Mucosa of rectum (tissue), 2 donors: ENCODE measurements at regions not wholly inside any gene's neighbourhood (a gene's known extent, or its start where the extent isn't known, plus 50 kb on each side); places are given as distances from the start of the nearest gene placed in this dataset.

Experiments
- H3K27ac ChIP-seq, 2 donors: one replicate each; pipeline ENCODE4 v1.7.0; 2013; ENCODE audit warnings: inconsistent platforms in 2 of 2, low read depth in 2 of 2, low read length in 2 of 2
- H3K27me3 ChIP-seq, 2 donors: one replicate each; pipeline ENCODE4 v1.7.0; 2013; ENCODE audit warnings: low read length in 2 of 2; ENCODE audit not compliant: control insufficient read depth in 2 of 2, insufficient read depth in 2 of 2
- H3K36me3 ChIP-seq, 2 donors: one replicate each; pipeline ENCODE4 v1.7.0; 2013; ENCODE audit warnings: low read length in 2 of 2; ENCODE audit not compliant: control insufficient read depth in 2 of 2, insufficient read depth in 2 of 2
- H3K4me1 ChIP-seq, 2 donors: one replicate each; pipeline ENCODE4 v1.7.0; 2013; ENCODE audit warnings: low read length in 2 of 2, mild to moderate bottlenecking in 1 of 2; ENCODE audit not compliant: control insufficient read depth in 2 of 2, insufficient read depth in 2 of 2
- H3K4me3 ChIP-seq, 2 donors: one replicate each; pipeline ENCODE4 v1.7.0; 2013; ENCODE audit warnings: low read length in 2 of 2
- H3K9ac ChIP-seq, 2 donors: one replicate each; pipeline ENCODE4 v1.7.0; 2013; ENCODE audit warnings: low read length in 2 of 2, low read depth in 1 of 2, mild to moderate bottlenecking in 1 of 2
- H3K9me3 ChIP-seq, 2 donors: one replicate each; pipeline ENCODE4 v1.7.0; 2013; ENCODE audit warnings: low read length in 2 of 2; ENCODE audit not compliant: control insufficient read depth in 2 of 2
- donor health status: healthy.
- donor health status: Normal muscosa, but diverticular disease.

- Histone ChIP-seq H3K27me3 (no peaks in the 10 kb centered on the region), H3K9ac (peak overlapping the region in 1 of 2 donors; percentile 5), H3K27ac (peak overlapping the region in 1 of 2 donors; percentile 40), H3K4me3 (no peak overlapping the region), H3K9me3 (no peaks in the 10 kb centered on the region), H3K36me3 (peaks cover 2 to 3% of the 10 kb centered on the region in 2 donors), H3K4me1 (peaks cover 28 to 35% of the 10 kb centered on the region in 2 donors)
Measured at GRCh38 chr19:34305221-34306083, 51.1 kb downstream of the GARRE1 start.

DNA sequence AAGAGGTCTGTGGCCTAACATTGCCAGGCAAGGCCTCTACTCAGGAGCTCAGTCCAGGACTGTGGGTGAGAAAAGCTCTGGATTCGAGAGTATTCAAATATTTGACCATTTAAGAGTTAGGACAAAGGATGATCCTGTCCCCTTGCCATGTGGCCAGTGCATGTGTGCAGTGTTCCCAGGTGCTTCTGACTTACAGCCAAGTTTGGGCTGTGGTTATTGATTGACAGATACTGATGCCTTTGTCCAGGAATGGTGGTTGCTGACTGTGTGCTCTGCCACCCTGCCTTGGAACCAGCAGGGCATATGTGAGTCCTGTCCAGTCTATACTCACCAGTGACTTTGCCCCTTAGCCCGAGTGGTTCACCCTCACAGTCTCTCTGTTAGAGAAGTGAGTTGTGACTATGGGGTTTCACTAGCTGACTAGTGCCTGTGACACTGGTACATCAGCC, 51.9 kb downstream of the GARRE1 start:
- Histone ChIP-seq H3K27ac (peak overlapping the region; percentile 40 to 59), H3K36me3 (peaks cover 2 to 3% of the 10 kb centered on the region in 2 donors), H3K9me3 (no peaks in the 10 kb centered on the region), H3K4me3 (no peak overlapping the region), H3K4me1 (peaks cover 28 to 35% of the 10 kb centered on the region in 2 donors), H3K9ac (peak overlapping the region in 1 of 2 donors; percentile 5), H3K27me3 (no peaks in the 10 kb centered on the region)

- peaks cover 27 to 37% of the 10 kb centered on the region in 2 donors for H3K4me1 ChIP-seq
- H3K27ac ChIP-seq: peak overlapping the region; percentile 40 to 59
- peaks cover 2 to 3% of the 10 kb centered on the region in 2 donors for H3K36me3 ChIP-seq
- no peaks in the 10 kb centered on the region for H3K27me3 ChIP-seq
- H3K9me3 ChIP-seq: no peaks in the 10 kb centered on the region
- H3K4me3 ChIP-seq: no peak overlapping the region
- peak overlapping the region; percentile 5 to 10 for H3K9ac ChIP-seq
Measured at GRCh38 chr19:34306824-34307223, 52.5 kb downstream of the GARRE1 start.

DNA sequence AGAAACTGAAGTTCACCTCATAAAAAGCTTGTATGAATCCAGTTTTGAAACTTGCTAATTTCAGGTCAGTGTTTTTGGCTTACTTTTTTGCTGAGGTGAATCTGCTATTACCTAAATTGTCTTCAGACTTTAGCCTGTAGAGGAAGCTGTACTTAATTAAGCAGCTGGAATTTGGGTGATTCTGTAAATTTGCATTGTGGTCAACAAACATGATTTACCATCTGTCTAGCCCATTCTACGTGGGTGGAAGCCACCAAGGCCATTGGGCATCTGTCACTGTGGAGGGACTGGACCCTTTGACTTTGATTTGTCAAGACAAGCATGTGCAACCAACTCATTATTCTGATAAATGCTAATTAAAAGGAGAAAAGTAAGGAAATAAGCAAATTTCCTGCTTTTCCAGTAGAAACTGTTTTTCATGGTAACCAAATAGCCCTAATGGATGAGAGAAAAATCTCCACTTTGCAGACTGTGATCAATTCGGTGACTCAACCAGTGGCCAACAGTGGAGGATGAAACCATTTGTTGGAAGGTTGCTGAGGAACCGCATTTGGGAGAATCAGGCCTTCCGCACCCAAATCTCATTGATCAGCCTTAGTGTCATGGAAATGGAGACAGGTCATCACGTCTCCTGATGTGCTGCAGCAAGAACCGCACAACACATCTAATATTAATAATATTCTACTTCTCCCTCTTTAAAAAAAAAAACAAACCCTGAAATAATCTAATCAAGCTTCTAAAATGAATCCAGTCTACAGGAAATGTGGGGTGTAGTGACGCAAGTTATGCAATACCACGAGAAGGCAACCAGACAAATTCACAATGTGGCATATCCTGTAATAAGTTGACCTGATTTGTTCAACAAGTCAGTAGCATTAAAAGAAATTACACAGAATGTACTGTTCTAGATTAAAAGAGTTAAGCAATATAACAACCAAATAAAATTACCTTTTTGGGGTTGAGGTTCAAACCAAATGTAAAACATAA, 54.3 kb downstream of the GARRE1 start:
- Histone ChIP-seq H3K36me3 (peaks cover 2 to 3% of the 10 kb centered on the region in 2 donors), H3K9me3 (no peaks in the 10 kb centered on the region), H3K9ac (no peak overlapping the region), H3K4me3 (no peak overlapping the region), H3K4me1 (peaks cover 24 to 47% of the 10 kb centered on the region in 2 donors), H3K27me3 (no peaks in the 10 kb centered on the region), H3K27ac (peak overlapping the region in 1 of 2 donors; percentile 39)

DNA sequence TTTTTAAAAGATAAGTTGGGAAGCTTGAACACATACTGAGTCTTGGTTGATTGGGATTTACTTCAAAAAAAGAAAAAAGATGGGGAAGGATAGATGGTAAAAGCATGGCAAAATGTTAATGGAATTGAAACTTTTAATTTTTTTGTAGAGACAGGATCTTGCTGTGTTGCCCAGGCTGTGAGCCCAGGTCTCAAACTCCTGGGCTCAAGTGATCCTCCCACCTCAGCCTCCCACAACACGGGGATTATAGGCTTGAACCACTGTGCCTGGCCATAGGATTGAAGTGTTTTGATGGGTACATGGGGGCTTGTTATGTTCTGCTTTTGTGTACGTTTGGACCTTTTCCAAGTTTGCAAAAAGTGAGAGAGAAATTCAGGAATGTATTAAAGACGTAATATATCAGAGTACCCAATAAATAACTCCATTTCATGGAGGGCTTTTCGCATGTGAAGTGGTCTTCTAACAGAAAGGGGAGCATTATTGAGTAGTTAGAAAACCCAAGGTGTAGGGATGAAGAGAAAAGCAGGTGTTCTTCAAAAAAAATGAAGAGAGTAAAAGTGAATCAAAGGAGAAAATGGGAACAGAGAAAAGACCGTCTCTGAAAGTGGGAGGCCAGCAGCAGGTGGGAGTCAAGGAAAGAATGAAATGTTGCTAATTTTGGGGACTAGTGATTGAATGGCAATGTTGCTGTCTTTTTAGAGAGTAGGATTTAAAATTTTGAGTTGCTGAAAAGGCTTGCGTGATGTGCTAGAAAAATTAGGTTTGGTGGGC, 55.2 kb downstream of the GARRE1 start:
- Histone ChIP-seq H3K9ac (no peak overlapping the region), H3K36me3 (peaks cover 2 to 3% of the 10 kb centered on the region in 2 donors), H3K27ac (peak overlapping the region; percentile 78 to 88), H3K4me1 (peaks cover 24 to 47% of the 10 kb centered on the region in 2 donors), H3K27me3 (no peaks in the 10 kb centered on the region), H3K9me3 (no peaks in the 10 kb centered on the region), H3K4me3 (no peak overlapping the region)

- no peaks in the 10 kb centered on the region for H3K9me3 ChIP-seq
- H3K4me1 ChIP-seq: peaks cover 24 to 47% of the 10 kb centered on the region in 2 donors
- peak overlapping the region in 1 of 2 donors; percentile 41 for H3K9ac ChIP-seq
- no peaks in the 10 kb centered on the region for H3K27me3 ChIP-seq
- H3K27ac ChIP-seq: peak overlapping the region; percentile 78 to 88
- peaks cover 0 to 2% of the 10 kb centered on the region in 2 donors for H3K36me3 ChIP-seq
- H3K4me3 ChIP-seq: no peak overlapping the region
Measured at GRCh38 chr19:34310494-34310981, 54.5 kb upstream of the GPI start.

DNA sequence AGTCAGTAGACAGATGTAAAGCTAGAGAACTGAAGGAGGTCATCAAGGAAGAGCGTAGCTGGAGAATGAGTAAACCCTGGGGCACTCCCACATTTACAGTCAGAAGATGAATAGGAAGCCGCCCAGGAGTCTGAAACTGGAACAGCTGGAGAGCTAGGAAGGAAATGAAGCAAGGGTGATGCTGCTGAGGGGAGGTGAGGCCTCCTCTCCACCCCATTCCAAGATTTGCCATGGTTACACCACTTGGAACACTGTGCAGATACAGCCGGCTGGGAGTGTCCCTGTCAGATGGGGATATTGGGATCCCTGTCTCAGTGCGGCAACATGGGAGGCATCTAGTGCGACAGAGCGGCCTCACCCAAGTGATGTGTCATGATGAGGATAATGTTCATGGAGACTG, 51.8 kb upstream of the GPI start:
- no peaks in the 10 kb centered on the region for H3K9me3 ChIP-seq
- H3K4me1 ChIP-seq: peaks cover 22 to 45% of the 10 kb centered on the region in 2 donors
- no peak overlapping the region for H3K4me3 ChIP-seq
- H3K36me3 ChIP-seq: peaks cover 0 to 2% of the 10 kb centered on the region in 2 donors
- H3K27me3 ChIP-seq: no peaks in the 10 kb centered on the region
- no peak overlapping the region for H3K9ac ChIP-seq
- H3K27ac ChIP-seq: peak overlapping the region; percentile 65 to 75

DNA sequence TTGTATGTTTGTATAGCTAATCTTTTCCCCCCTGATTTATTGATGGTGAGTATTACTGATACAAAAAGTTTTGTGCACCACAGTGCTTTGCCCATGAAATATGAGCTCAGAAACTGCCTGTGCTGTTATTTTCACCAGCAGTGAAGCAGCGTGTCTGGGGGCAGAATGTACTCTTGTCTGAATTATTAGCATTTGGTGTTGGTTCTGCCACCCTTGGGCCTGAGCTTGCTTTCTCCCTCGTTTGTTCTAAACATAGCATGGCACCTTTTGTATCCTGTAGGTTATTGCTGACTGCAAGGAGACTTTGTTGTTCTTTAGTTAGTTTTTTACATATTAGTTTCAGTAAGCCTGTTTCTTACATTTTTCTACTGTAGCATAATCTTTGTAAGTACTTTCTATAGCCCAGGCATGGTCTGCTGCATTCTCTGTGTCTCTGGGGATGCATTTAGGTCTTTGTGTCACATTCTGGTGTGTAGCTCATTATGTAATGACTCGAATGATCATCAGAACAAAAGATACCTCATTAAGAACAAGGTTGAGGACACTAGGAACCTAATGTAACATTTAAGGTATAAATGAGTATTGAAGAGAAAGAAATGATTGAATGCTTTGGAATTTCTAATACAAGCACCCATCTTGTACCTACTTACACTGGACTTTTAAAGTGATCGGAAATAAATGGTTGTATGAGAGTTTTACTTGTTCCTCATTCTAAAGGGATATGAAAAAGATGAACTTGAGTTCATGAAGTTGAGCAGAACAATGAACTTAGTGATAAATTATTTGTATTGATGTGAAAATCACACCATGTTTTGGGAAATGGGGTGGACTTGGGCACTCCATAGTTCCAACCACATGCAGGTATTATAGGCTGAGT, 50.3 kb upstream of the GPI start:
- Histone ChIP-seq H3K27me3 (no peaks in the 10 kb centered on the region), H3K36me3 (no peaks in the 10 kb centered on the region), H3K4me3 (no peak overlapping the region), H3K9ac (no peak overlapping the region), H3K4me1 (peaks cover 22 to 44% of the 10 kb centered on the region in 2 donors), H3K9me3 (no peaks in the 10 kb centered on the region), H3K27ac (no peak overlapping the region)
